Left lobe of liver (tissue), 2 donors: ENCODE measurements at regions not wholly inside any gene's neighbourhood (a gene's known extent, or its start where the extent isn't known, plus 50 kb on each side); places are given as distances from the start of the nearest gene placed in this dataset.

Experiments
- ATAC-seq: fragments of 200-7000 bp; cut with Tn5 transposase; one replicate; pipeline ENCODE4 v1.9.1; 2020; ENCODE audit warnings: mild to moderate bottlenecking, moderate library complexity
- DNase-seq: peaks from one replicate; pipeline ENCODE4 v3.0.0-alpha.2; 2020; ENCODE audit warnings: low spot score
- donor health status: DM: no; HTN: no; CAD: no; lungs with moderate emphysema.
- donor health status: DM: no; HTN: yes; CAD: no.

DNA sequence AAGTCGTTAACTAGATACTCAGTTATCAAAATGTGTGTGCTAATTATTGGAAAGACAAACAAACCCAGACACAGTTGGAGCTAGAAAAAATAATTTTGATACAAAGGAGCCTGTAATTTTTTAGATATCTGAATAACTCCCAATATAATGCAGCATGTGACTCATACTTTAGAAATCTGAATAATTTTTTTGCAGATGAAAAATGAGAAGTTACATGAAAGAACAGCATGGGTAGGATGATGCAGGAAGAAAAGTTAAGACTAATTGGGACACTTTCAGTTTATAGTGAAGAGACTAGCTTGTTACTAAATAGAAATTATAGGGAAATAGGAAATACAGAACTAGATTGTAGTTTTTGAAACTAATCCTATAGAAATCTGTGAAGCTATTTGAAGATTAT lies 945.8 kb downstream of the CBLN2 start:
- ATAC-seq (no peak), DNase-seq (no peak)

GRCh38 chr18:71597219-71597618 lies 946.9 kb downstream of the CBLN2 start:
- DNase-seq (no peak), ATAC-seq (no peak)

DNA sequence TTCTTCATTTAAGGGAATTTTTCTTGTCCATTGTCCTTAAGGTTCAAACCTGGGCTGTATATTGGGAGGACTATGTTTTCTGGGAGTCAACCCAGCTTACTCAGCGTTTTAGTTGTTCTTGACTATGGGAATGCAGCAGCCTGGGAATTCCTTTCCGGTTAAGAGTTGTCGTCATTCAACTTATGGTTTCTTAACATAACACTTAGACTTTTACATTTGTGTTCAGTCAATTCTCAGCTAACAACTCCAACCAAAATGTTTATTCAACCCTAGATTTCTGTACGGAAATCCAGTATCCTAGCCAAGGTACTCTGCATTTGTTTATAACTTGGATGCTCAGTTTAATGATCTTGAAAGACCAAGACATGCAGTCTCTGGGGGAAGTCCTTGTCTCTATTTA lies 960.9 kb downstream of the CBLN2 start:
- ATAC-seq (no peak), DNase-seq (no peak)

DNA sequence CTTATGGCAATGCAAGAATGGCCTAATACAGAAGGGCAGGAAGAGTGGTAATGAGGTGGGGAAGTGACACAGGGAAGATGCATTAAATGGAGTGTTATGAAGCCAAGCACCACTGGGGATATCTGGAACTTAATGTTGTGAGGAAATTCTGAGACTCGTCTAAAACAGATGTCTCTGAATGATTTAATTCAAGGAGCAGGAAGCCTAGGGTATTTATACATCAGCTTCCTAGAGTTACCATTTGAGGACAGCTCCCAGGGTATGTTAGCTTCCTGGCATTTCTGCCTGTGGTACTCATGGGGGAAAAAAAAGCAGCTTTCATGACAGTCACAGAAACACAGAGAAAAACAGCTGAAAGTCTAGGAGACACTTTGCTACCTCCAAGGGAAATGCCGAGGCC lies 989.5 kb downstream of the CBLN2 start:
- DNase-seq (no peak), ATAC-seq (no peak)

DNA sequence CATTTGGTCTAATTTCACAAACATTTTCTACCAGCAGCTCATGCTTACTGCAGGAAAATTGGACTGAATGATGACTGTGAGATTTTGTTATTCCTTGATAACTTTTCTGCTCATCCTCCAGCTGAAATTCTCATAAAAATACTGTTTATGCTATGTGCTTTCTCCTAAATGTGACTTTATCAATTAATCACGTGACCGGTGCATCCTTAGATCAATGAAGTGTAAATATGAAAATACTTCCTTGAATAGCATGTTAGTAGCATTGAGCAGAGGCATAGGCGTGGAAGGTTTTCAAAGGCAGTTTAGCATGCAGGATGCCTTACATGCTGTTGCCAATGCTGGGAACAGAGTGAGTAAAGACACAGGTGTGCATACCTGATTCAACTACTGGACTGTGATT lies 1002.5 kb downstream of the CBLN2 start:
- no peak for DNase-seq
- no peak for ATAC-seq

DNA sequence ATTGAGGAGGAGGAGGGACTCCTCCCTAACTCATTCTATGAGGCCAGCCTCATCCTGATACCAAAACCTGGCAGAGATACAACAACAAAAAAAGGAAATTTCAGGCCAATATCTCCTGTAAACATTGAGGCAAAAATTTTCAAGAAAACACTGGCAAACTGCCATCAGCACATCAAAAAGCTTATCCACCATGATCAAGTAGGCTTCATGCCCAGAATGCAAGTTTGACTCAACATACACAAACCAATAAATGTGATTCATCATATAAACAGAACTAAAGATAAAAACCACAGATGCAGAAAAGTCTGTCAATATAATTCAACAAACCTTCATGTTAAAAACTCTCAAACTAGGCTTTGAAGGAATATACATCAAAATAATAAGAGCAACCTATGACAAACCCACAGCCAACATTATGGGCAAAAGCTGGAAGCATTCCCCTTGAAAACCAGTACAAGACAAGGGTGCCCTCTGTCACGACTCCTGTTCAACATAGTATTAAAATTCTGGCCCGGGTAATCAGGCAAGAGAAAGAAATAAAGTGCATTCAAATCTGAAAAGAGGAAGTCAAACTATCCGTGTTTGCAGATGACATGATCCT lies 1014.3 kb downstream of the CBLN2 start:
- no peak for ATAC-seq
- no peak for DNase-seq

- DNase-seq (no peak), ATAC-seq (no peak)
Observed at GRCh38 chr18:71523483-71524435, 1020.4 kb downstream of the CBLN2 start.

GRCh38 chr18:71505526-71505925 lies 1038.6 kb downstream of the CBLN2 start:
- ATAC-seq (no peak), DNase-seq (no peak)

GRCh38 chr18:71503222-71503621 lies 1040.9 kb downstream of the CBLN2 start:
- ATAC-seq, result no peak

GRCh38 chr18:71485611-71486010 lies 1058.5 kb downstream of the CBLN2 start:
- DNase-seq (no peak), ATAC-seq (no peak)

More at GRCh38 chr18:71503222-71503621, 1040.9 kb downstream of the CBLN2 start:
- DNase-seq, result no peak

DNA sequence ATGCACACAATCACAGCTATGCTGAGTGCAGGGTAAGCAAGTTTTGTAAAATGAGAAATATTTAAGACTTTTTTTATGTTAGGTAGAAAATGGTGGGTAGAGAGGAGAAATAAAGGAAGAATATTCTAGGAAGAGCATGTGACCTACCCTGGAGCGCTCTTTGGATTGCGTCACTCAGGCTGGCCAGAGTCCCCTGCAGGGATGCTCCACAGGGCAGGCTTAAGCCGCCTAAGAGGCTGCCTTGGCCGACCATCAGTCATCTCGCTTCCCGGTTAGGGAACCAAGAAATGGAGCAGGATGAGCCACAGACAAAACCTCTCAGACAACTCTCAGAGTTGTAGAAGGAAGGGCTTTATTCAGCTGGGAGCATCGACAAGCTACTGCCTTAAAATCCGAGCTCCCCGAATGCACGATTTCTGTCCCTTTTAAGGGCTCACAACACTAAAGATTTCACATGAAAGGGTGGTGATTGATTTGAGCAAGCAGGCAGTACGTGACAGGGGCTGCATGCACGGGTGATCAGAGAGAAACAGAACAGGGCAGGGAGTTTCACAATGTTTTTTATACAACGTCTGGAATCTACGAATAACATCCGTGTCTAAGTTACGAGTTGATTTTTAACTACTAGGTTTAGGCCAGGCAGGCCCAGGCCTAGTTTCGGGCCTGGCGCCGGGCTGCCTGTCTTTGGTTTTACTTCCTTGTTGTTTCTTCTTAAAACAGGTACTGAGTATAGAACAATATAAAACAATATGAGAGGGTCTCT lies 1072.0 kb downstream of the CBLN2 start:
- no peak for DNase-seq
- ATAC-seq, result no peak

DNA sequence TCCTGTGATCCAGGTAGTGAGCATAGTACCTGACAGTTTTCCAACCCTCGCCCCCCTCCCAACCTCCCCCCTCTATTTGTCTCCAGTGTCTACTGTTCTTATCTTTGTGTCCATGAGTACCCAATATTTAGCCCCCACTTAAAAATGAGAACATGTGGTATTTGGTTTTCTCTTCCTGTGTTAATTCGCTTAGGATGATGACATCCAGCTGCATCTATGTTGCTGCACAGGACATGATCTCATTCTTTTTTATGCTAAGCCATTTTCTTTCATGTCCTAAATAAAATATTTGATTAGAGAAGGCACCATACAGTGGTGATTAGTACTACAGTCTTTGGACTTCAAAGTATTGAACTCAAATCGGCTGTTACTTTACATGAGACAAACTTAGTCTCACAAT lies 1087.9 kb downstream of the CBLN2 start:
- ATAC-seq (no peak), DNase-seq (no peak)

DNA sequence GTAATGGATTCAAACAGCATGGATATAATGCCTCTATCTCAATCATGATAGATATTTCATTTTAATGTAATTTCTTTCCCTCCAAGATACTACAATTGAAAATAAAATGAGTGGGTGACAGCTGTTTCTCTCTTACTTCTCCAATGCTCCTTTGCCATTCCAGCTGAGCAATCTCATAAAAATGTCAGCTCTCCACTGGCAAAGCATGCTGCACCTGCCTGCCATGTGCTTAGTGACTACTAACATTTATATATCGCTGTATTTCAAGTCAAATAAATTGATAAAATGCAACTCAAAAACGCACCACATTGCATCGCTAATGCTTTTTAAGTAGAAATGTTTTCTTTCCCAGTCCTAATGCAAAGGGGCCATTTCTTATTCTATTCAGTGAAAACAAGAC lies 1093.9 kb downstream of the CBLN2 start:
- no peak for DNase-seq
- no peak for ATAC-seq

- ATAC-seq (no peak), DNase-seq (no peak)
Observed at GRCh38 chr18:71443706-71444480, 1100.2 kb downstream of the CBLN2 start.

GRCh38 chr18:71442731-71443141 lies 1101.4 kb downstream of the CBLN2 start:
- DNase-seq, result no peak
- no peak for ATAC-seq

- ATAC-seq (no peak), DNase-seq (no peak)
Observed at GRCh38 chr18:71441156-71441555, 1103.0 kb downstream of the CBLN2 start.

DNA sequence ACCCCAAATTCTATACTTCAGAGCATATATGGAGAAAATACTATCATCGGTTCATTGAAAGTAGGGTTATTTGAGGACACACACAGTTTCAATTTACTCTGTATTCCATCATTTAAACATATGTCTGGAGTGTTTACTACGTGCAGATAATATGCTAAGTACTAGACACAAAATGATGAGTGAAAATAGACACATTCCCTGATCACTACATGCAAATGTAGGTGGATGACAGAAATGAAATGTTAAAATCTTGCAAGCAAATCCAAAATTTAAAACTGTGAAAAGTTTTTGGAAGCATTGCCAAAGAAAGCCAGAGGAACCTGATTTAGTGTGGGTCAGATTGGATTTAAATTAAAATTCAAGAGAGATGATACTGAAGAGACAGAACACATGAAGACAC lies 1106.6 kb downstream of the CBLN2 start:
- ATAC-seq (no peak), DNase-seq (no peak)

GRCh38 chr18:71433373-71433772 lies 1110.8 kb downstream of the CBLN2 start:
- no peak for DNase-seq
- no peak for ATAC-seq

GRCh38 chr18:71431689-71432088 lies 1112.5 kb downstream of the CBLN2 start:
- DNase-seq, result no peak

DNA sequence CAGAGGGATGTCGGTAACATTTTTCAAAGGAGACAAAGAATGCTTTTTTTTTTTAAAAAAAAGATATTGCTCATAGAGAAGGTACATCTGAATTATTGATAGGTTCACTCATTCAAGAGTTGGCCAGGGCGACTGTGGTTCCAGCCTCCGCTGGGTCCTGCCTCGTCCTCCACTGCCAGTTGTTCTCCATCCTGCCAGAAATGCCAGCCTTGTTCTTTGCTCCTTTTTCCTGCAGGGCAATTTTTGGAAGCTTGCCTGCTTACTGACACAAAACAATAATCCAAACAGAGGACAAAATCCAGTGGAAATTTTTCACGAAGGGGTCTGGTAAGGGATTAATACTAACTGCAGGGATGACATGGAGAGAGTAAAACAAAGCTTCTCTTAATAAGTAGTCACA lies 1113.0 kb downstream of the CBLN2 start:
- ATAC-seq (no peak), DNase-seq (no peak)

More at GRCh38 chr18:71431689-71432088, 1112.5 kb downstream of the CBLN2 start:
- ATAC-seq, result no peak

DNA sequence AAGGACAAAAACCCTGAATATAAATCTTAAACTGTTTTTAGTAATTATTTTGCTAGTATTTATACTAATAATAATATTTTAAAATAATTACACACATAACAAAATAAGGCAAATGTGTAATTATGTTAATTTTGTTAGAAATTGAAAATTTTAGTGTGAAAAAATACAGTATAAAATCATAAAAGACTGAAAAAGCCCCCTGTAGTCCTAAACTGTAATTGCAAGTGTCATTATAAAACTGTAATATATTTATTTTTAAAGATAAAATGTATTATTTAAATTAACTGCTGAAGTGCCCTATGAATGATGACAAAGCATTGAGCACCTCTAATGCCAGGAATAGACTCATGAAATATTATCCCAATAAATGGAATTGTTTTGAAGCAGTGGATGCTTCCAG lies 1117.7 kb downstream of the CBLN2 start:
- no peak for DNase-seq

More for the DNA sequence above, 1117.7 kb downstream of the CBLN2 start:
- no peak for ATAC-seq
